K562 (cell line): ENCODE measurements at regions not wholly inside any gene's neighbourhood (a gene's known extent, or its start where the extent isn't known, plus 50 kb on each side); places are given as distances from the start of the nearest gene placed in this dataset.
A peak's percentile ranks its signal among the peaks of the same experiment; 100 is the strongest.

Experiments
- ADNP ChIP-seq: fragments of 200-800 bp; sonication (Bioruptor generic); IDR thresholded peaks from 2 replicates; pipeline ENCODE4 v1.6.1; 2016; ENCODE audit warnings: missing genetic modification characterization, missing compliant biosample characterization
- BACH1 ChIP-seq: fragments of 200-800 bp; sonication (Bioruptor generic); IDR thresholded peaks from 2 replicates; pipeline ENCODE4 v1.6.1; 2016; ENCODE audit warnings: missing genetic modification characterization, missing compliant biosample characterization
- BRD9 ChIP-seq: fragments of 450-650 bp; IDR thresholded peaks from 2 replicates; pipeline ENCODE4 v1.6.1; 2018; ENCODE audit warnings: low read depth; ENCODE audit not compliant: partially characterized antibody
- CBFA2T3 ChIP-seq: fragments of 450-650 bp; IDR thresholded peaks from 2 replicates; pipeline ENCODE4 v1.6.1; 2017
- CBX1 ChIP-seq: sonication (generic); IDR thresholded peaks from 2 replicates; pipeline ENCODE4 v1.6.1; 2016; ENCODE audit warnings: antibody characterized with exemption, low read depth, mild to moderate bottlenecking
- CEBPB ChIP-seq: fragments of 450-650 bp; IDR thresholded peaks from 2 replicates; pipeline ENCODE4 v1.6.1; 2016; ENCODE audit warnings: missing genetic modification characterization, missing compliant biosample characterization
- DACH1 ChIP-seq: fragments of 450-650 bp; IDR thresholded peaks from 2 replicates; pipeline ENCODE4 v1.6.1; 2018; ENCODE audit not compliant: partially characterized antibody
- FOXP1 ChIP-seq: sonication (generic); formaldehyde crosslinking; IDR thresholded peaks from 2 replicates; pipeline ENCODE4 v1.8.0; 2022; ENCODE audit warnings: mild to moderate bottlenecking, missing genetic modification reagents
- HNRNPUL1 ChIP-seq: fragments of 200-400 bp; formaldehyde crosslinking; IDR thresholded peaks from 2 replicates; pipeline ENCODE4 v1.6.1; 2017; ENCODE audit warnings: low read length
- HSF4 ChIP-seq: fragments of 250-450 bp; sonication (Bioruptor Pico); IDR thresholded peaks from 2 replicates; pipeline ENCODE4 v2.1.2; 2022; ENCODE audit warnings: mild to moderate bottlenecking, moderate library complexity, borderline replicate concordance
- JUNB ChIP-seq: fragments of 450-650 bp; formaldehyde crosslinking; conservative IDR thresholded peaks from 2 replicates; pipeline ENCODE4 v1.4.0; 2020; ENCODE audit warnings: mild to moderate bottlenecking
- MYC ChIP-seq, 2 experiments: fragments of 250-450 bp in 1 of 2; sonication (Bioruptor Pico) in 1 of 2; IDR thresholded peaks; 2 replicates each; pipeline versions ENCODE4 v1.5.1 to v1.6.1; 2012 to 2021; ENCODE audit warnings: low read depth in 2 of 2, borderline replicate concordance in 1 of 2, improper control_type of control experiment in 1 of 2, low read length in 1 of 2, mild to moderate bottlenecking in 1 of 2, moderate library complexity in 1 of 2
- NCOA2 ChIP-seq, 2 experiments: fragments of 450-650 bp; IDR thresholded peaks; 2 replicates each; pipeline ENCODE4 v1.6.1; 2018; ENCODE audit warnings: mild to moderate bottlenecking in 2 of 2, moderate library complexity in 1 of 2; ENCODE audit not compliant: partially characterized antibody in 2 of 2
- NCOA6 ChIP-seq: fragments of 450-650 bp; IDR thresholded peaks from 2 replicates; pipeline ENCODE4 v1.6.1; 2017; ENCODE audit warnings: mild to moderate bottlenecking
- PHB2 ChIP-seq: fragments of 450-650 bp; IDR thresholded peaks from 2 replicates; pipeline ENCODE4 v1.6.1; 2017; ENCODE audit warnings: low read depth
- PHF21A ChIP-seq: fragments of 450-650 bp; IDR thresholded peaks from 2 replicates; pipeline ENCODE4 v1.6.1; 2017; ENCODE audit warnings: low read depth, borderline replicate concordance
- RCOR1 ChIP-seq, 2 experiments: IDR thresholded peaks; 2 replicates each; pipeline ENCODE4 v1.6.1; 2012; ENCODE audit warnings: low read depth in 2 of 2, low read length in 2 of 2, borderline replicate concordance in 1 of 2, improper control_type of control experiment in 1 of 2
- SMARCE1 ChIP-seq: fragments of 450-650 bp; IDR thresholded peaks from 2 replicates; pipeline ENCODE4 v1.7.1; 2016; ENCODE audit warnings: mild to moderate bottlenecking
- ZC3H8 ChIP-seq: fragments of 450-650 bp; IDR thresholded peaks from 2 replicates; pipeline ENCODE4 v1.6.1; 2017
- ZNF133 ChIP-seq: fragments of 250-450 bp; sonication (Bioruptor Pico); IDR thresholded peaks from 2 replicates; pipeline ENCODE4 v1.4.0; 2020; ENCODE audit warnings: mild to moderate bottlenecking
- ZNF263 ChIP-seq: sonication (generic); formaldehyde crosslinking; IDR thresholded peaks from 2 replicates; pipeline ENCODE4 v1.8.0; 2022; ENCODE audit warnings: mild to moderate bottlenecking, missing genetic modification reagents, borderline replicate concordance
- ZNF354B ChIP-seq: fragments of 250-450 bp; sonication (Bioruptor Pico); IDR thresholded peaks from 2 replicates; pipeline ENCODE4 v1.4.0; 2020
- ZNF507 ChIP-seq: conservative IDR thresholded peaks from 2 replicates; pipeline ENCODE4 v1.6.1; 2017; ENCODE audit warnings: missing genetic modification characterization, missing compliant biosample characterization
- ZNF589 ChIP-seq: fragments of 200-800 bp; sonication (Bioruptor generic); IDR thresholded peaks from 2 replicates; pipeline ENCODE4 v1.6.1; 2016; ENCODE audit warnings: low read depth, missing genetic modification characterization, missing compliant biosample characterization
- ZNF644 ChIP-seq: fragments of 200-800 bp; sonication (Bioruptor generic); IDR thresholded peaks from 2 replicates; pipeline ENCODE4 v1.6.1; 2016; ENCODE audit warnings: low read depth, missing genetic modification characterization, missing compliant biosample characterization
- ZNF75A ChIP-seq: fragments of 450-650 bp; formaldehyde crosslinking; IDR thresholded peaks from 2 replicates; pipeline ENCODE4 v1.4.0; 2020; ENCODE audit warnings: mild to moderate bottlenecking
- ZNF764 ChIP-seq: fragments of 250-450 bp; sonication (Bioruptor Pico); IDR thresholded peaks from 2 replicates; pipeline ENCODE4 v1.4.0; 2020; ENCODE audit warnings: low read depth, mild to moderate bottlenecking, moderate library complexity
- TF ChIP-seq, protein P1 (sequence below), 3 experiments: fragments of 200-800 bp in 1 of 3; sonication (Bioruptor generic) in 1 of 3; sonication (generic) in 1 of 3; formaldehyde crosslinking in 1 of 3; IDR thresholded peaks; 2 replicates each; pipeline versions ENCODE4 v1.6.1 to v1.8.0; 2016 to 2022; ENCODE audit warnings: mild to moderate bottlenecking in 2 of 3, missing compliant biosample characterization in 2 of 3, missing genetic modification characterization in 2 of 3, missing genetic modification reagents in 1 of 3
- TF ChIP-seq, protein P2 (sequence below): fragments of 450-650 bp; conservative IDR thresholded peaks from 2 replicates; pipeline ENCODE4 v1.6.1; 2016; ENCODE audit warnings: missing genetic modification characterization, low read depth, mild to moderate bottlenecking, missing compliant biosample characterization, moderate library complexity
- TF ChIP-seq, protein P3 (sequence below): sonication (generic); formaldehyde crosslinking; IDR thresholded peaks from 2 replicates; pipeline ENCODE4 v1.8.0; 2022; ENCODE audit warnings: mild to moderate bottlenecking, missing genetic modification reagents

DNA sequence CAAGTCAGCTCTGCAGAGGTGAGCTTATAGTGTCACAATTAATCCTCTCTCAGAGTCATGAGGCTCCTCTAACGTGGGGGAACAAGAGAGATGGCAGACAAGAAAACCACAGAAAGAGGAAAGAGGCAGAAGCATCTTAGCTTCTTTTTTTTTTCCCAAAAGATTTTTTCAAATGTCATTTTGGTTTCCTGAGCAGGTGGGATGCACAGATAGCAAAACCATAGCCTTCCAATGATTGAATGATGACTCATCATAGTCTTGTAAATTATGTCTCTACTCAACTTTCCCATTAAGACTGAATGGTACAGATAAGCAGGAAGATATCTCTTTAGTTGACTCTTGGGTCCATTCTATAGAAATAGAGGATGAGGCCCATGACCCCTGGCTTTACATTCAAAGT is 162.8 kb upstream of the ZFHX3 start (continued):
- no peak for TF ChIP-seq NCOA2 (IDR thresholded peaks at IDR 0.05; ENCODE audit: partially characterized antibody in 2 of 2)
- TF ChIP-seq DACH1: no peak
- TF ChIP-seq CEBPB (tag): no peak
- TF ChIP-seq CBFA2T3: peak; percentile 70
- no peak for TF ChIP-seq BACH1 (tag)
- TF ChIP-seq ZNF263 (CRISPR knock-in tag): no peak
- 0 out of 2 replicates have a peak, but pooled peaks have one; percentile 18 for TF ChIP-seq JUNB (CRISPR knock-in tag)
- TF ChIP-seq HNRNPUL1: no peak
- TF ChIP-seq ZC3H8: no peak
- TF ChIP-seq, protein P1, sequence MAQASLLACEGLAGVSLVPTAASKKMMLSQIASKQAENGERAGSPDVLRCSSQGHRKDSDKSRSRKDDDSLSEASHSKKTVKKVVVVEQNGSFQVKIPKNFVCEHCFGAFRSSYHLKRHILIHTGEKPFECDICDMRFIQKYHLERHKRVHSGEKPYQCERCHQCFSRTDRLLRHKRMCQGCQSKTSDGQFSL (CRISPR knock-in tag; IDR thresholded peaks at IDR 0.05): no peak
- TF ChIP-seq, protein P1 (tag; IDR thresholded peaks at IDR 0.05): no peak
- TF ChIP-seq PHB2: no peak
- no peak for TF ChIP-seq ZNF764 (CRISPR knock-in tag)
- TF ChIP-seq FOXP1 (CRISPR knock-in tag): no peak
- TF ChIP-seq BRD9: no peak
- no peak for TF ChIP-seq MYC (IDR thresholded peaks at IDR 0.05; ENCODE audit: low read depth, low read length)
- TF ChIP-seq MYC (CRISPR knock-in tag; IDR thresholded peaks at IDR 0.05; ENCODE audit: borderline replicate concordance, low read depth): no peak
- TF ChIP-seq ADNP (tag): no peak
- TF ChIP-seq ZNF589: no peak
- TF ChIP-seq ZNF75A (CRISPR knock-in tag): no peak
- TF ChIP-seq ZNF354B (CRISPR knock-in tag): no peak
- TF ChIP-seq RCOR1 (IDR thresholded peaks at IDR 0.05; ENCODE audit: borderline replicate concordance in 1 of 2, low read depth in 2 of 2, low read length in 2 of 2): 0 out of 4 replicates have a peak, but pooled peaks of 1 of the 2 experiments have one; percentile 48
- no peak for TF ChIP-seq ZNF133 (CRISPR knock-in tag)
- peak; percentile 57; the same call in 1 of the 2 replicates for TF ChIP-seq SMARCE1
- no peak for TF ChIP-seq ZNF507
- TF ChIP-seq ZNF644 (tag): 0 out of 2 replicates have a peak, but pooled peaks have one; percentile 25
- TF ChIP-seq, protein P2, sequence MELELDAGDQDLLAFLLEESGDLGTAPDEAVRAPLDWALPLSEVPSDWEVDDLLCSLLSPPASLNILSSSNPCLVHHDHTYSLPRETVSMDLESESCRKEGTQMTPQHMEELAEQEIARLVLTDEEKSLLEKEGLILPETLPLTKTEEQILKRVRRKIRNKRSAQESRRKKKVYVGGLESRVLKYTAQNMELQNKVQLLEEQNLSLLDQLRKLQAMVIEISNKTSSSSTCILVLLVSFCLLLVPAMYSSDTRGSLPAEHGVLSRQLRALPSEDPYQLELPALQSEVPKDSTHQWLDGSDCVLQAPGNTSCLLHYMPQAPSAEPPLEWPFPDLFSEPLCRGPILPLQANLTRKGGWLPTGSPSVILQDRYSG (tag): no peak
- TF ChIP-seq, protein P3, sequence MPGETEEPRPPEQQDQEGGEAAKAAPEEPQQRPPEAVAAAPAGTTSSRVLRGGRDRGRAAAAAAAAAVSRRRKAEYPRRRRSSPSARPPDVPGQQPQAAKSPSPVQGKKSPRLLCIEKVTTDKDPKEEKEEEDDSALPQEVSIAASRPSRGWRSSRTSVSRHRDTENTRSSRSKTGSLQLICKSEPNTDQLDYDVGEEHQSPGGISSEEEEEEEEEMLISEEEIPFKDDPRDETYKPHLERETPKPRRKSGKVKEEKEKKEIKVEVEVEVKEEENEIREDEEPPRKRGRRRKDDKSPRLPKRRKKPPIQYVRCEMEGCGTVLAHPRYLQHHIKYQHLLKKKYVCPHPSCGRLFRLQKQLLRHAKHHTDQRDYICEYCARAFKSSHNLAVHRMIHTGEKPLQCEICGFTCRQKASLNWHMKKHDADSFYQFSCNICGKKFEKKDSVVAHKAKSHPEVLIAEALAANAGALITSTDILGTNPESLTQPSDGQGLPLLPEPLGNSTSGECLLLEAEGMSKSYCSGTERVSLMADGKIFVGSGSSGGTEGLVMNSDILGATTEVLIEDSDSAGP: no peak
- TF ChIP-seq HSF4 (CRISPR knock-in tag): no peak
- TF ChIP-seq NCOA6: no peak
- TF ChIP-seq PHF21A: no peak
- no peak for TF ChIP-seq CBX1
